CD4-positive, alpha-beta T cell treated with Interleukin-17A for 4 hours (primary cell): ENCODE measurements at regions not wholly inside any gene's neighbourhood (a gene's known extent, or its start where the extent isn't known, plus 50 kb on each side); places are given as distances from the start of the nearest gene placed in this dataset.

Experiments
- DNase-seq: peaks from one replicate; pipeline ENCODE4 v3.0.0-alpha.2; 2020; ENCODE audit warnings: mixed read lengths

DNA sequence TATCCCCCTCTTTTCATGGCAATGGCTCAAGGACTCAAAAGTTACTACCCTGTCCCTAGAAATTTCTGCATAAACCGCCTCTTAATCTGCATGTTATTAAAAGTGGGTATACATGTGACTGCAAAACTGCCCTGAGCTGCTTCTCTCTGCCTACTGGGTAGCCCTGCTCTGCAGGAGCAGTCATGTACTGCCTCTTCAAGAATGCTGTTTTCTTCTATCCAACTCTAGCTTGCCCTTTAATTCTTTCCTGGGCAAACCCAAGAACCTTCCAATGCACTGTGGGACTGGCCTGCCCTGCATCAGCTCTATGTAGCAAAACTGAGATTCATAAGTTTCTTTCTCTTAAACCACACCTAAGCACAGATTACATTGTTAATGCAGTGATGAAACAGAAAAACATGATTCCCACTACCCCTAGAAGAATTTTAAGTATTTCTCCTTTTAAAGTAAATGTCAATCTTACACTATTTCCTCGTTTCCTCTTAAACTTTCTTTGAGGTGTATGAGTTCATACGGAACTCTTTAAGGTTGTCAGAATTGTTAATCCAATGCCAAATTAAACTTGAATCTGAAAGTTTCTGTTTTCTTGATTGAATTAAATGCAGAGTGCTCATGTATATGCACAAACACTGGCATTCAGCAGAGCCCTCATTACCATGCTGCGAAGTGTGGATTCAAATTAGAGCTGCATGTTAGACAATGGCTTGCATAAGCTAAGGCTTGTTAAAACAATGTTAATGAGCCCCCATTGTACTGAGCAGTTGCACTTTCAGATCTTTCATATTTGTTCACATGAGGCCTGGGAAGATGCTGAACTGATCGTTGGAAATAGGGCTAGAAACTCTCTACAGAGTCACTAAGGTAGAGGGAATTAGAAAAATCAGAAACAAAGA is 669.9 kb upstream of the PCDH20 start:
- no peak for DNase-seq

DNA sequence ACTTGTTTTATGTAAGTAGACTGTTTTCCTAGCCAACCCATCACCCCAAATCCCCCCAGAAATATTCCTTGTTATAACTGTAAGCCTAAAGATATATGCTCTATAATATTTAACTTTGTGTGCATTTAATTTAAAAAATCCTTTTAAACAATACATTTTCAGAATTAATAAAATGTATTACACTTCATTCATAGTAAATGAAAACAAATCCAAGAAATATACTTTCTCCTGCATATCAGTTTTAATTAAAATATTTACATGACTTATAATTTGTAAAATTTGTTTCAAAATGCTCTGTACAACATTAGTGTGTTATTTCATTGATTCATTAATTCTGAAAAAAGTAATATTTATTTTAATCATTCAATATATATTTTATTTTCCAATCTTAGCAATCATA is 669.1 kb upstream of the PCDH20 start:
- no peak for DNase-seq

DNA sequence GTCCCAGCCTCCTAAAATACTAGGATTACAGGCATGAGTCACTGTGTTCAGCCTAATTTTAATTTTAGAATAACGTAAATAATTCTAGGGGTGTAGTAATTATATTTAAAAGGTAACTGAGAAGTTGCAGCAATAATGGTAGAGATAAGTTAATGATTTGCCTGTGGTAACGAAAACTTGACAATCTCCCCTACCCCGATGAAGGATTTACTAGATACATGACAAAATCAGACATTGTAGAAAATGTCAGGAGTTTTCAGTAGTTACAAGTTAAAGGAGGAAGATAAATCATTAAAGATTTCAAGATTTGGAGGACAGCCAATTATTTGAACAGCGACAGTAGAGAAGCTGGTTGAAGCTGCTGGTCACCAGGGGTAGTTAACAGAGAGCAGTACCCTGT is 652.2 kb upstream of the PCDH20 start:
- DNase-seq, result no peak

- DNase-seq, result no peak
Measured at GRCh38 chr13:62065016-62065415, 649.4 kb upstream of the PCDH20 start.

- DNase-seq, result no peak
Measured at GRCh38 chr13:62061751-62062150, 646.1 kb upstream of the PCDH20 start.

DNA sequence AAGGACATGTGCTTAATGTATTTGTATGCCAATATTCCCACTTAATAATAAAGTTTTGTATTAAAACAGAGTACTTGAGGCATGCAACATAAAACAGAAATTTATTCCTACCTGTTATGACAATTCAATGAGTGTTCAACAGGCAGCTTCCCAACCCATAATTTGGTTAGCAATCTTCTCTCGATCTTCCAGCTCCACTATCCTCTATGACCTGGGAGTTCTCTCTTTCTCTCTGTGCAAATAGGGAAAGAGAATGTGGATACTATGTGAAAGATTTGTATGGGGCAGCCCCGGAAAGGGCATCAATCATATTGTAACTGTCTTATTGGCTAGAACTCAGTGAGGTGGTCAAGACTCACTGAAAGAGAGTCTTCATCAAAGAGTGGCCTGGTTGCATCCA is 644.9 kb upstream of the PCDH20 start:
- DNase-seq, result no peak

GRCh38 chr13:62057286-62057685 is 641.6 kb upstream of the PCDH20 start:
- no peak for DNase-seq

DNA sequence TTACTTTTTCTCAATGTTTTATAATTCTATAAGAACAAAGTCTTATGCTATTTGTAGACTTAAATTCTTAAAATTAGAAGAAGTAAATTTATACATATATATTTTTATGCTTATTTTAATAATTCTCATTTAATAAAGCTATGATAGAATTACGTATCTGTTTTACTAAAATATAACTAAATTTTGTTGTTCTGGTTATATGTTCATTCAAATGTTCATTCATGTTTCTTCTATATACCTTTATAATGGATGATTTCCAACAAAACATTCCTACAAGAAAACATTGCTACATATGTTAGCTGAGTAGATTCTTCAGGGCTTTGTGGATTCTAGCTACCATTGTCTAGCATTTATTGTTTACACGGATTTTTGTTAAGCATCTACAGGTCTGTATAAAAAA is 634.3 kb upstream of the PCDH20 start:
- no peak for DNase-seq

- no peak for DNase-seq
Measured at GRCh38 chr13:62046512-62046911, 630.9 kb upstream of the PCDH20 start.

- DNase-seq, result no peak
Measured at GRCh38 chr13:62043600-62043999, 628.0 kb upstream of the PCDH20 start.

- no peak for DNase-seq
Measured at GRCh38 chr13:62040806-62041205, 625.2 kb upstream of the PCDH20 start.

GRCh38 chr13:62040078-62040477 is 624.4 kb upstream of the PCDH20 start:
- DNase-seq, result no peak

DNA sequence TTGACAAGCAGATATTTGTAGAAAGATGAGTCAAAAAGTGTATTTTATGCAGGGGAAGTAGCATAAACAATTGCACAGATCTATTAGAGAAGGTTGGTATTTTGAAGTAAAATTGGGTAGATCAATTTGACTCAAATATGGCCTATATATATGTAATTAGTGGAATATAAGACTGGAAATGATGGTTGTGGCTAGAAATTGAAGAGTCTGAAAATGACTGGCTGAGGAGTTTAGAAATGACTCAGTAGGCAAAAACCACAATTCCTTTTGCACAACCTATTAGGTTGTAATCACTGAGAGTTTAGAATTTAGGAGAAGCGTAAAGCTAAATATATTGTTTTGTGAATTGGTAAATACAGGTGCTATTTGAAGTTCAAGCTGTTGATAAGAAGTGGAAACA is 622.6 kb upstream of the PCDH20 start:
- DNase-seq, result no peak

GRCh38 chr13:62035981-62036380 is 620.3 kb upstream of the PCDH20 start:
- no peak for DNase-seq

GRCh38 chr13:62033934-62034333 is 618.3 kb upstream of the PCDH20 start:
- DNase-seq, result no peak

DNA sequence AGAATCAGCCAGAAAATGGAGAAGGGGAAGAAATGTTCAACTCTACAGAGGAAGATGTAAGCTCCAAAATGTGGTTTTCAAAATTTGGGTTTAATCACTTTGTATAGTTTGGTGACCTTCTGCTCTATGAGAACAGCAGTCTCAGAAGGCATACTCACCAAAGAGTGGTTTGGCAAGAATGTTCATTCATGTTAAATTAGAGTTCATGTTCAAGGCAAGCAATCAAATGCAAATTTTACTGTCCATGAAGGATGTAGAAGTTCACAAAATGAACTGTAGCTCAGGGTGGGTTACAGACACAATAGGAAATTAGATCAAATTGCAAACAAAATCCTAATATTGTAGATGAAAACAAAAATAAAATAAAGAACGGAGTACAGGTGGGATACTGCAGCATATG is 606.7 kb upstream of the PCDH20 start:
- DNase-seq, result no peak

- DNase-seq, result no peak
Measured at GRCh38 chr13:62019858-62020257, 604.2 kb upstream of the PCDH20 start.

DNA sequence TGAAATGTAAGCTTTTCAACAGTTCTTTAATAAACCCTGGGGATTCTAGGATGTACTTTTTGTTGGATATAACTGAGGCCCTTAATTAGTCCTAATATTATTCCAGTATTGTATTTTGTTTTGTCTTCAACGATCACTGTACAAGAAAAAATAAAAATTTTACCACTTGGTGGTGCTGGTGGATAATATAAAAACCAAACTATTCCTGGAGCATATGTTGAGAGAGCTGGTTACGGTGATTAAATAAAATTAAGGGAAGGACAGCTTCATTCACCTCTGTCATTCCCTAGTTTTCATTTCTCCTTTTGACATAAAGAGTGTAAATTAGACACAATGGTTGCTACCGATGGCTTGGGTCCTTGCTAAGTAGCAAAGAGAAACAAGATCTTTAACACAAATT is 598.6 kb upstream of the PCDH20 start:
- DNase-seq, result no peak

DNA sequence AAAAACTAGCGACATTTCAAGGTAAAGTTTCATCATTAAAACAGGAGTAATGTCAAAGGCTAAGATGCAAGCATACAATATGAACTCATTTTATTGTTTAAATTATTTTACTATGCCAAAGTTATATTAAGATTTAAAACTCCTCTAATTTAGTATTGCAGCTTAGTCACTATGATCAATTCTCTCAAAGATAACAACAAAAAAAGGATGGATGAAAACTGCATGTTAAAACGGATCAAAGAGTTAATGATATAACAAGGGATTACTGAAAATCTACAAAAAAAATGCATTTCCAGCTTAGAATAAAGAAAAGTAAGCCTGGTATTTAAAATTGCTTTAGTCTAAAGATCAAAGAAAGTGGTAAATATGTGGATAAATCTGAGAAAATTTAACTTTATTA is 587.8 kb upstream of the PCDH20 start:
- no peak for DNase-seq

DNA sequence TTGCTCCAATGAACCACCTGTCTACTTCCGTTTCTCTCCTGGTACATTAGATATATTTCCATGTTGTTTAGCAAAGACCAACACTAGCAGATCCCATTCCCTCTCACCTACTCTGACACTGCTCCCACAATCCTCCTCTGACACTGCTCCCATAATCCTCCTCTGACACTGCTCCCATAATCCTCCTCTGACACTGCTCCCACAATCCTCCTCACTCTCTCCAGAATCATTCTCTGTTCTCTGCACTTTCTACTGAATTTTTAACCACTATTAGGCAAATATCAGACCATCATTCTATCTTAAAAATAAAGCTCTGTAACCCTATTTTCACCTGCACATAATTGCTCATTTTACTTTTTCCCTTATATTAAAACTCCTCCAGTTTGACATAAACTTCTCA is 578.5 kb upstream of the PCDH20 start:
- DNase-seq, result no peak

DNA sequence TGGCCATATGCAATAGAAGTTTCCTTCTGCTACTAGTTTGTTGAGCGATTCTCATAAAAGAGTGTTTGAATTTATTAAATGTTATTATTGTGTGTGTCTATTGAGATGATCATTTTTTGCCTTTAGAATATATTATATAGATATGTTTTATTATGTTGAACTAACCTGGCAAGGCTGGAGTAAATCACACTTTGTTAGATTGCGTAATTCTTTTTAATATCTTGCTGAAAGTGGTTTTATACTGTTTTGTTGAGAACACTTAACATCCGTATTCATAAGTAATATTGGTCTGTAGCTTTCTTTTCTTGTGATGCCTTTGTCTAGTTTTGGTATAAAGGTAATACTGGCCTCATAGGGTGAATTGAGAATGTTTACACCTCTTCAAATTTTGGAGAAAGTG is 574.3 kb upstream of the PCDH20 start:
- no peak for DNase-seq

DNA sequence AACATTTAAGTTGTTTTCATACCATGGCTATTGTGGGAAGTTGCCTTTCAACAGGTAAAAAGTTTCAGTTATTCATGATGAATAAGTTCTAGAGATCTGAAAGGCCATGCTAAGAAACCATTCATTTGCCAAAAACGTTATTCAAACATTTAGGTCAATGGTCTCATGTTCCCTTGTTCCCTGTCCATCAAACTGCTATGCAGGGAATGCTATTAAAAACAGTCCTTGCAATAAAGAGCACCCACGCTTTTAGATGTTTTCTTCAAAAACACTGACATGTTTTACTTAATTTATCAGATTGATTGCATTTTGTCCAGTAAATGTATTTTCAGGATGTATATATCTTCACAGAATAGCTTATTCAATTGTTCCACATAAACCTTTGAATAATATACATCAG is 573.2 kb upstream of the PCDH20 start:
- DNase-seq, result no peak

- DNase-seq, result no peak
Measured at GRCh38 chr13:61975001-61975400, 559.4 kb upstream of the PCDH20 start.

DNA sequence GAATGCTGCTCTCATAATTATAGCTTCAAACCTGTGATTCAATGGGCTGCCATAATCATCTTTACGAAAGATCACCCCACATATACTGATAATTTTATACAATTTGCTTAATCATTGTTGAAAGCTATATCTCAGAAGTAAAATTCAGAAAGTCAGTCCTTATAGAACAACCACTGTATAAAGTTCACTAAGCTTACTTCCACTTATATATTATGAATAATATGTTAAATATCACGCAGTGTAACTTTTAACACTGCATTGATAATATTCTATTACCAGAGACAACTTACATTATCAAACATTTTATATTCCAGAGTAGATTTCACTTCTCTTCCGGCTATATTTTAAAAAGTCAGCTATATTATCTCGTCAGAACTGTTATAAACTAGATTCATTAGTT is 550.1 kb upstream of the PCDH20 start:
- DNase-seq, result no peak

GRCh38 chr13:61960981-61961380 is 545.3 kb upstream of the PCDH20 start:
- DNase-seq, result no peak
